Adipocyte (in vitro differentiated cells): ENCODE measurements at regions not wholly inside any gene's neighbourhood (a gene's known extent, or its start where the extent isn't known, plus 50 kb on each side); places are given as distances from the start of the nearest gene placed in this dataset.

Experiments
- DNase-seq: peaks from one replicate; pipeline ENCODE4 v3.0.0-alpha.2; 2015; ENCODE audit warnings: low read depth
- H3K27me3 ChIP-seq: replicated peaks from 2 replicates; pipeline ENCODE4 v1.7.0; 2013; ENCODE audit warnings: mild to moderate bottlenecking, low read length, moderate library complexity; ENCODE audit not compliant: control insufficient read depth, insufficient read depth
- H3K36me3 ChIP-seq: 2 replicates; pipeline ENCODE4 v1.7.0; 2013; ENCODE audit warnings: low read length, mild to moderate bottlenecking, moderate library complexity; ENCODE audit not compliant: control insufficient read depth, insufficient read depth, severe bottlenecking
- H3K4me1 ChIP-seq: 2 replicates; pipeline ENCODE4 v1.7.0; 2013; ENCODE audit warnings: mild to moderate bottlenecking, low read length, moderate library complexity; ENCODE audit not compliant: control insufficient read depth, insufficient read depth
- H3K4me3 ChIP-seq: 2 replicates; pipeline ENCODE4 v1.7.0; 2013; ENCODE audit warnings: mild to moderate bottlenecking, low read length, moderate library complexity
- H3K9ac ChIP-seq: 2 replicates; pipeline ENCODE4 v1.7.0; 2013; ENCODE audit warnings: mild to moderate bottlenecking, low read length, moderate library complexity
- H3K9me3 ChIP-seq: 2 replicates; pipeline ENCODE4 v1.7.0; 2013; ENCODE audit warnings: mild to moderate bottlenecking, low read length, moderate library complexity; ENCODE audit not compliant: control insufficient read depth

- H3K4me3 ChIP-seq: no peak overlapping the region
- DNase-seq: no peak
- H3K4me1 ChIP-seq: no peaks in the 10 kb centered on the region
- peaks cover 20% of the 10 kb centered on the region for H3K9me3 ChIP-seq
- H3K9ac ChIP-seq: no peak overlapping the region
- no peaks in the 10 kb centered on the region for H3K36me3 ChIP-seq
- H3K27me3 ChIP-seq: no peaks in the 10 kb centered on the region
Measured at GRCh38 chr13:33480561-33480960, 195.0 kb upstream of the STARD13 start.

DNA sequence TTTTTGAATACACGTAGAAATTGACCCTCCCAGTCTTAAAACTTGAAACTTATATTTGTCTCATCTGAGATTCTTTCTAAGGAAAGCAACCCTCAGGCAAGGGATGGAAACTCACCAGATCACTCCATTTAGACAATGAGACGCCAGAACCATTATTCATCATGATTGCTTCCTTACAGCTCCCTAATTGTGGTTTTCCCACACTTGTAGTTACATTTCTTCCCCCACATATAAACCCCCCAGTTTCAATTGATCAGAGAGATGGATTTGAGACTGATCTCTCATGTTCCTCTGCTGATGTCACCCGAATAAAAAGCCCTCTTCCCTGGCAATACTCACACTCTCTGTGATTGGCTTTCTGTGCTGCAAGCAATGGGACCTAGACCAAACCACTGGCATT, 197.9 kb upstream of the STARD13 start:
- H3K4me3 ChIP-seq: no peak overlapping the region

GRCh38 chr13:33485247-33485646, 199.7 kb upstream of the STARD13 start:
- no peak overlapping the region for H3K9ac ChIP-seq
- H3K27me3 ChIP-seq: no peaks in the 10 kb centered on the region
- H3K4me3 ChIP-seq: no peak overlapping the region
- H3K4me1 ChIP-seq: peaks cover 13% of the 10 kb centered on the region
- no peaks in the 10 kb centered on the region for H3K36me3 ChIP-seq
- no peak for DNase-seq
- peaks cover 7% of the 10 kb centered on the region for H3K9me3 ChIP-seq

More for the DNA sequence above, 197.9 kb upstream of the STARD13 start:
- H3K27me3 ChIP-seq: no peaks in the 10 kb centered on the region
- peaks cover 7% of the 10 kb centered on the region for H3K9me3 ChIP-seq
- no peak overlapping the region for H3K9ac ChIP-seq
- H3K4me1 ChIP-seq: peaks cover 13% of the 10 kb centered on the region
- peak; percentile 22 for DNase-seq
- H3K36me3 ChIP-seq: no peaks in the 10 kb centered on the region

- Histone ChIP-seq H3K36me3 (no peaks in the 10 kb centered on the region), H3K9ac (peak overlapping the region; percentile 63), H3K4me1 (peaks cover 13% of the 10 kb centered on the region), H3K9me3 (peaks cover 7% of the 10 kb centered on the region), H3K27me3 (no peaks in the 10 kb centered on the region), H3K4me3 (peak overlapping the region; percentile 74)
- DNase-seq: peak; percentile 38
Measured at GRCh38 chr13:33487575-33488243, 202.2 kb upstream of the STARD13 start.

DNA sequence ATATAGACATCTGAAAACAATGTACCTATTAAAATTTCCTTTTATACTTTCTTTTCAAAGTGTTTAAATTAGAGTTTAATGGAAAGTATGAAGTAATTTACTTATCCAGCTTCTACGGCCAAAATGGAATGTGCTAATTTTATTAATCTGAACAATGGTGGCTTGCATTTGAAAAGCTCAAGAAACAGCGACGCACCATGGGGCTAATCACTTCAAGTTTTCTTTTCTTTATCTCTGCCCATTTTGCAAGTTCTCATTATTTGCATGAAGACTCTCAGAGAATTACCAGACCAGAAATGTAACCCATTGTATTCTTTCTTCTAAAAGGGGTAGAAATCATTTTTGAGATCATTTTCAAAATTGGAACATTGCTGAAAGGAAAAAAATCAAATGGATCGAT, 204.0 kb upstream of the STARD13 start:
- Histone ChIP-seq H3K9ac (no peak overlapping the region), H3K36me3 (no peaks in the 10 kb centered on the region), H3K4me1 (peaks cover 13% of the 10 kb centered on the region), H3K27me3 (no peaks in the 10 kb centered on the region), H3K4me3 (no peak overlapping the region), H3K9me3 (peaks cover 2% of the 10 kb centered on the region)
- no peak for DNase-seq

- peaks cover 13% of the 10 kb centered on the region for H3K4me1 ChIP-seq
- no peak overlapping the region for H3K4me3 ChIP-seq
- no peaks in the 10 kb centered on the region for H3K36me3 ChIP-seq
- no peak for DNase-seq
- no peaks in the 10 kb centered on the region for H3K27me3 ChIP-seq
- H3K9ac ChIP-seq: no peak overlapping the region
- no peaks in the 10 kb centered on the region for H3K9me3 ChIP-seq
Measured at GRCh38 chr13:33490461-33491327, 205.1 kb upstream of the STARD13 start.

- H3K27me3 ChIP-seq: no peaks in the 10 kb centered on the region
- no peaks in the 10 kb centered on the region for H3K36me3 ChIP-seq
- no peak overlapping the region for H3K9ac ChIP-seq
- H3K4me1 ChIP-seq: no peaks in the 10 kb centered on the region
- DNase-seq: no peak
- no peak overlapping the region for H3K4me3 ChIP-seq
- no peaks in the 10 kb centered on the region for H3K9me3 ChIP-seq
Measured at GRCh38 chr13:33493672-33494365, 208.3 kb upstream of the STARD13 start.

GRCh38 chr13:33494596-33495204, 209.1 kb upstream of the STARD13 start:
- Histone ChIP-seq H3K36me3 (no peaks in the 10 kb centered on the region), H3K4me1 (no peaks in the 10 kb centered on the region), H3K9me3 (no peaks in the 10 kb centered on the region), H3K27me3 (no peaks in the 10 kb centered on the region), H3K4me3 (no peak overlapping the region), H3K9ac (no peak overlapping the region)
- peak; percentile 69 for DNase-seq

DNA sequence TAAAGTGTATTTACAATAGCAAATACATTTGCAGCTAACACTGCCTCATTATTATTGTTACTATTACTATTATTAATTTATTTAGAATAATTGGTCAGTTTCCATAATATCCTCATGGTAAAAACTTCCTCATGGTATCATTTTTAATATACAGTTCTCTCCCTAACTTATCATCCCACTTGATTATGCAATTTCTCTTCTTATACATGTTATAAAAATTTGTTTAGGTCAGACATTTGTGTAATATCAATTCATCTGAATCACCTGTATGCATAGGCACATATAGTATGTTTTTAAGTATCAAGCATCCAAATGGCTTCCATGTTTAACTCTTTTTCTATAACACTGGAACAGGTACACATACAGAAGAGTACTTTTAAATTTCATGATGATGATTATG, 210.8 kb upstream of the STARD13 start:
- Histone ChIP-seq H3K4me3 (no peak overlapping the region), H3K36me3 (no peaks in the 10 kb centered on the region), H3K9me3 (no peaks in the 10 kb centered on the region), H3K9ac (no peak overlapping the region), H3K27me3 (no peaks in the 10 kb centered on the region), H3K4me1 (no peaks in the 10 kb centered on the region)
- no peak for DNase-seq

GRCh38 chr13:33497146-33497845, 211.7 kb upstream of the STARD13 start:
- no peaks in the 10 kb centered on the region for H3K9me3 ChIP-seq
- H3K27me3 ChIP-seq: no peaks in the 10 kb centered on the region
- peak; percentile 49 for DNase-seq
- no peaks in the 10 kb centered on the region for H3K36me3 ChIP-seq
- no peak overlapping the region for H3K4me3 ChIP-seq
- no peak overlapping the region for H3K9ac ChIP-seq
- no peaks in the 10 kb centered on the region for H3K4me1 ChIP-seq
